ENCODE measurements at regions not wholly inside any gene's neighbourhood (a gene's known extent, or its start where the extent isn't known, plus 50 kb on each side); places are given as distances from the start of the nearest gene placed in this dataset.

GRCh38 chr11:32310214-32310601, 125.1 kb downstream of the WT1 start:
- WGBS (ENCODE audit: insufficient coverage) = 95% methylated on average over 6 of the region's 6 CpGs
- no peaks in the 10 kb centered on the region for H3K36me3 ChIP-seq (replicated peaks in 1 of 2; ENCODE audit: control insufficient read depth in 1 of 2, insufficient read depth in 2 of 2, low read length in 2 of 2)
- H3K27me3 Mint-ChIP-seq (ENCODE audit: low read depth in 3 of 3) = peaks cover 2 to 6% (median 2%) of the 10 kb centered on the region in 3 donors
- H3K4me1 ChIP-seq (ENCODE audit: control insufficient read depth in 1 of 2, insufficient read depth in 2 of 2, low read length in 2 of 2) = no peaks in the 10 kb centered on the region
- no peak overlapping the region for H3K4me3 Mint-ChIP-seq
- H3K9me3 ChIP-seq (replicated peaks in 1 of 2; ENCODE audit: control insufficient read depth in 1 of 2, insufficient read depth in 1 of 2, low read length in 2 of 2) = no peaks in the 10 kb centered on the region
- no peaks in the 10 kb centered on the region for H3K9me3 Mint-ChIP-seq
- H3K36me3 Mint-ChIP-seq = no peaks in the 10 kb centered on the region
- H3K27me3 ChIP-seq (ENCODE audit: control insufficient read depth in 2 of 2, insufficient read depth in 2 of 2, low read length in 2 of 2) = no peaks in the 10 kb centered on the region
- no peak overlapping the region for H2AFZ ChIP-seq (ENCODE audit: insufficient read depth, low read depth, low read length, poor library complexity, severe bottlenecking)
- peaks cover 4% of the 10 kb centered on the region for H3K4me1 Mint-ChIP-seq
- TF ChIP-seq, protein P1, sequence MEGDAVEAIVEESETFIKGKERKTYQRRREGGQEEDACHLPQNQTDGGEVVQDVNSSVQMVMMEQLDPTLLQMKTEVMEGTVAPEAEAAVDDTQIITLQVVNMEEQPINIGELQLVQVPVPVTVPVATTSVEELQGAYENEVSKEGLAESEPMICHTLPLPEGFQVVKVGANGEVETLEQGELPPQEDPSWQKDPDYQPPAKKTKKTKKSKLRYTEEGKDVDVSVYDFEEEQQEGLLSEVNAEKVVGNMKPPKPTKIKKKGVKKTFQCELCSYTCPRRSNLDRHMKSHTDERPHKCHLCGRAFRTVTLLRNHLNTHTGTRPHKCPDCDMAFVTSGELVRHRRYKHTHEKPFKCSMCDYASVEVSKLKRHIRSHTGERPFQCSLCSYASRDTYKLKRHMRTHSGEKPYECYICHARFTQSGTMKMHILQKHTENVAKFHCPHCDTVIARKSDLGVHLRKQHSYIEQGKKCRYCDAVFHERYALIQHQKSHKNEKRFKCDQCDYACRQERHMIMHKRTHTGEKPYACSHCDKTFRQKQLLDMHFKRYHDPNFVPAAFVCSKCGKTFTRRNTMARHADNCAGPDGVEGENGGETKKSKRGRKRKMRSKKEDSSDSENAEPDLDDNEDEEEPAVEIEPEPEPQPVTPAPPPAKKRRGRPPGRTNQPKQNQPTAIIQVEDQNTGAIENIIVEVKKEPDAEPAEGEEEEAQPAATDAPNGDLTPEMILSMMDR (IDR thresholded peaks at IDR 0.05) = no peak
- intact Hi-C loops (cut with micrococcal nuclease) = no loop called here
- no peak overlapping the region for H3K9ac ChIP-seq (ENCODE audit: insufficient read depth, low read length, poor library complexity, severe bottlenecking)
- H3K79me2 ChIP-seq (ENCODE audit: insufficient read depth, low read length) = no peaks in the 10 kb centered on the region
- H3K27ac ChIP-seq (ENCODE audit: low read depth in 1 of 2, low read length in 2 of 2) = no peak overlapping the region
- DNase-seq = no peak
- no peaks in the 10 kb centered on the region for H4K20me1 ChIP-seq (ENCODE audit: insufficient read depth, low read length)
- no peak overlapping the region for H3K4me2 ChIP-seq (replicated peaks; ENCODE audit: extremely low read depth, low read length, poor library complexity, severe bottlenecking)
- no peak overlapping the region for H3K4me3 ChIP-seq (replicated peaks in 1 of 3; ENCODE audit: low read depth in 2 of 3, low read length in 3 of 3)
- H3K27ac Mint-ChIP-seq = peak overlapping the region in 1 of 7 donors; percentile 40

DNA sequence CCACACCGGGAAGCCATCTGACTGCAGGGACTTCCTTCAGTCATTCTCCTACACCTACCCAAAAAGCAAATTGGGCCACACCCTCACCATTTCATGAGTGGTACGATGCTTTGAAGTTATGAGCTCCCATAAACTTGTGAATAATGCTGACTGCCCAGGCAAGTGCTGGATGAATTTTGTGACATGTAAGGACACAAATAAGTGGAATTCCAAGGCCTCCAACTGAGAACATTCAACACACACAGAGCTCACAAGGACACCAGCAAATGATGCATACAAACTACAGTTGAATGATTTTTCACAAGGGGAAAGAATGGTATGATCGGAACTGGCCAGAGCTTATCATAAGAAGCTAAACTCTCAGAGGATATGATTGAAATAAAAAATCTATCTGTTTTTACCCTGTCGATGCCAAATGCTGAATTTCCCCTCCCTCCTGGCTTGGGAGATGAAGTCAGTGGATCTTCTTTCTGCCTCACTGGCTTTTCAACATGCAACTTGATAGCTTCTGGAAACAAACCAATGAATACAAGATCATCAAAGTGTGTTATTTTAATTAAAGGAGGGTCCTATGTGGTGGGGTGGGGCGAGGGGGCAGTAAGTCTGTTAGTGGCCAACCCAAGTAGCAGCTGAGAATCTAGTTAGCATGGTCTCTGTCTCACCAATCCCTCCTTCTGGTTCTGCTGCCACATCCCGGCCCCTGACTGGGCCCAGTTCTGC, 123.8 kb downstream of the WT1 start:
- Histone ChIP-seq H3K36me3 (replicated peaks in 1 of 2; ENCODE audit: control insufficient read depth in 1 of 2, insufficient read depth in 2 of 2, low read length in 2 of 2) (no peaks in the 10 kb centered on the region), H3K4me2 (replicated peaks; ENCODE audit: extremely low read depth, low read length, poor library complexity, severe bottlenecking) (no peak overlapping the region), H3K9ac (ENCODE audit: insufficient read depth, low read length, poor library complexity, severe bottlenecking) (no peak overlapping the region), H3K79me2 (ENCODE audit: insufficient read depth, low read length) (no peaks in the 10 kb centered on the region), H3K4me3 (replicated peaks in 1 of 3; ENCODE audit: low read depth in 2 of 3, low read length in 3 of 3) (no peak overlapping the region), H4K20me1 (ENCODE audit: insufficient read depth, low read length) (no peaks in the 10 kb centered on the region), H3K4me1 (ENCODE audit: control insufficient read depth in 1 of 2, insufficient read depth in 2 of 2, low read length in 2 of 2) (no peaks in the 10 kb centered on the region), H3K27ac (ENCODE audit: low read depth in 1 of 2, low read length in 2 of 2) (no peak overlapping the region), H3K9me3 (replicated peaks in 1 of 2; ENCODE audit: control insufficient read depth in 1 of 2, insufficient read depth in 1 of 2, low read length in 2 of 2) (no peaks in the 10 kb centered on the region), H2AFZ (ENCODE audit: insufficient read depth, low read depth, low read length, poor library complexity, severe bottlenecking) (no peak overlapping the region), H3K27me3 (ENCODE audit: control insufficient read depth in 2 of 2, insufficient read depth in 2 of 2, low read length in 2 of 2) (no peaks in the 10 kb centered on the region)
- 86% methylated on average over 1 of the region's 6 CpGs for WGBS (ENCODE audit: insufficient coverage)
- Mint-ChIP-seq H3K27me3 (ENCODE audit: low read depth in 3 of 3) (peaks cover 0 to 4% (median 2%) of the 10 kb centered on the region in 3 donors), H3K36me3 (no peaks in the 10 kb centered on the region), H3K27ac (peak overlapping the region in 1 of 7 donors; percentile 21), H3K4me1 (peaks cover 4% of the 10 kb centered on the region), H3K4me3 (no peak overlapping the region), H3K9me3 (no peaks in the 10 kb centered on the region)
- intact Hi-C loops (cut with micrococcal nuclease) = no loop called here
- no peak for DNase-seq
- TF ChIP-seq, protein P1 (IDR thresholded peaks at IDR 0.05) = no peak
